KMS-11 (cell line): ENCODE measurements at regions not wholly inside any gene's neighbourhood (a gene's known extent, or its start where the extent isn't known, plus 50 kb on each side); places are given as distances from the start of the nearest gene placed in this dataset.

Experiments used
- H2AFZ ChIP-seq: fragments of 200-600 bp; sonication (generic); 2 replicates; pipeline ENCODE4 v1.6.1; 2016; ENCODE audit warnings: antibody characterized with exemption, mixed run types, low read depth
- H3K27ac ChIP-seq: fragments of 200-600 bp; sonication (generic); 2 replicates; pipeline ENCODE4 v1.6.1; 2016; ENCODE audit warnings: mild to moderate bottlenecking, mixed run types
- H3K27me3 ChIP-seq: fragments of 200-600 bp; sonication (generic); 2 replicates; pipeline ENCODE4 v1.6.1; 2017; ENCODE audit warnings: mild to moderate bottlenecking, low read depth, mixed run types, moderate library complexity; ENCODE audit not compliant: insufficient read depth
- H3K36me3 ChIP-seq: fragments of 200-600 bp; sonication (generic); 2 replicates; pipeline ENCODE4 v1.6.1; 2017; ENCODE audit warnings: mild to moderate bottlenecking, mixed run types; ENCODE audit not compliant: insufficient read depth
- H3K4me1 ChIP-seq: fragments of 200-600 bp; sonication (generic); 2 replicates; pipeline ENCODE4 v1.6.1; 2016; ENCODE audit warnings: mild to moderate bottlenecking, low read depth, mixed run types; ENCODE audit not compliant: poor library complexity, severe bottlenecking
- H3K4me2 ChIP-seq: fragments of 200-600 bp; sonication (generic); 2 replicates; pipeline ENCODE4 v1.7.0; 2016; ENCODE audit warnings: mild to moderate bottlenecking, mixed run types
- H3K4me3 ChIP-seq: fragments of 200-600 bp; sonication (generic); IDR thresholded peaks from 2 replicates; pipeline ENCODE4 v1.6.1; 2017; ENCODE audit warnings: low read depth, low read length, mixed read lengths; ENCODE audit not compliant: insufficient read depth
- H3K79me2 ChIP-seq: fragments of 200-600 bp; sonication (generic); 2 replicates; pipeline ENCODE4 v1.6.1; 2016; ENCODE audit warnings: low read depth, mixed run types; ENCODE audit not compliant: insufficient read depth
- H3K9ac ChIP-seq: fragments of 200-600 bp; sonication (generic); 2 replicates; pipeline ENCODE4 v1.6.1; 2016; ENCODE audit warnings: mild to moderate bottlenecking, mixed run types
- H4K20me1 ChIP-seq: fragments of 200-600 bp; sonication (generic); 2 replicates; pipeline ENCODE4 v1.6.1; 2016; ENCODE audit warnings: mild to moderate bottlenecking, mixed run types; ENCODE audit not compliant: insufficient read depth
- CTCF ChIP-seq: fragments of 200-600 bp; sonication (generic); conservative IDR thresholded peaks from 2 replicates; pipeline ENCODE4 v1.6.1; 2017; ENCODE audit warnings: low read depth, mild to moderate bottlenecking, antibody characterized with exemption, low read length, moderate library complexity, mixed read lengths

GRCh38 chr9:79975621-79976256, 404.0 kb downstream of the TLE4 start:
- no peaks in the 10 kb centered on the region for H3K36me3 ChIP-seq
- H3K27ac ChIP-seq = no peak overlapping the region
- H3K9ac ChIP-seq = no peak overlapping the region
- H2AFZ ChIP-seq = no peak overlapping the region
- H3K4me2 ChIP-seq = no peak overlapping the region
- H3K79me2 ChIP-seq = no peaks in the 10 kb centered on the region
- no peaks in the 10 kb centered on the region for H3K27me3 ChIP-seq
- no peak for TF ChIP-seq CTCF
- no peaks in the 10 kb centered on the region for H4K20me1 ChIP-seq
- no peak overlapping the region for H3K4me3 ChIP-seq
- H3K4me1 ChIP-seq = no peaks in the 10 kb centered on the region

- no peak for TF ChIP-seq CTCF
- H4K20me1 ChIP-seq = no peaks in the 10 kb centered on the region
- no peak overlapping the region for H3K4me3 ChIP-seq
- no peak overlapping the region for H3K4me2 ChIP-seq
- no peaks in the 10 kb centered on the region for H3K79me2 ChIP-seq
- no peaks in the 10 kb centered on the region for H3K27me3 ChIP-seq
- no peaks in the 10 kb centered on the region for H3K4me1 ChIP-seq
- H3K9ac ChIP-seq = no peak overlapping the region
- H3K27ac ChIP-seq = no peak overlapping the region
- H2AFZ ChIP-seq = no peak overlapping the region
- H3K36me3 ChIP-seq = no peaks in the 10 kb centered on the region
These were observed 403.1 kb downstream of the TLE4 start for GRCh38 chr9:79974806-79975422.

GRCh38 chr9:79973627-79974026, 401.9 kb downstream of the TLE4 start:
- no peak overlapping the region for H3K4me2 ChIP-seq
- no peaks in the 10 kb centered on the region for H3K36me3 ChIP-seq
- no peaks in the 10 kb centered on the region for H4K20me1 ChIP-seq
- no peak overlapping the region for H2AFZ ChIP-seq
- H3K9ac ChIP-seq = no peak overlapping the region
- H3K27ac ChIP-seq = no peak overlapping the region
- H3K27me3 ChIP-seq = no peaks in the 10 kb centered on the region
- no peaks in the 10 kb centered on the region for H3K79me2 ChIP-seq
- H3K4me1 ChIP-seq = no peaks in the 10 kb centered on the region
- no peak for TF ChIP-seq CTCF
- H3K4me3 ChIP-seq = no peak overlapping the region

- Histone ChIP-seq H3K4me2 (no peak overlapping the region), H3K4me1 (no peaks in the 10 kb centered on the region), H4K20me1 (no peaks in the 10 kb centered on the region), H3K4me3 (no peak overlapping the region), H3K79me2 (no peaks in the 10 kb centered on the region), H2AFZ (no peak overlapping the region), H3K27ac (no peak overlapping the region), H3K27me3 (no peaks in the 10 kb centered on the region), H3K36me3 (no peaks in the 10 kb centered on the region), H3K9ac (no peak overlapping the region)
- no peak for TF ChIP-seq CTCF
These were observed 398.3 kb downstream of the TLE4 start for GRCh38 chr9:79970146-79970425.
